HG02973 (cell line): ENCODE measurements at regions not wholly inside any gene's neighbourhood (a gene's known extent, or its start where the extent isn't known, plus 50 kb on each side); places are given as distances from the start of the nearest gene placed in this dataset.

ENCODE experiments used
- ATAC-seq: cut with Tn5 transposase; IDR thresholded peaks from one replicate; pipeline ENCODE4 v1.9.1; 2021; ENCODE audit warnings: moderate library complexity; ENCODE audit not compliant: unreplicated experiment

- no peak for ATAC-seq
These were observed 444.8 kb downstream of the MAFB start for GRCh38 chr20:40244286-40244685.

GRCh38 chr20:40241596-40242343 lies 447.3 kb downstream of the MAFB start:
- no peak for ATAC-seq

- no peak for ATAC-seq
These were observed 450.5 kb downstream of the MAFB start for GRCh38 chr20:40238511-40238910.

- ATAC-seq: no peak
These were observed 454.4 kb downstream of the MAFB start for GRCh38 chr20:40234593-40234992.

- ATAC-seq: no peak
These were observed 455.6 kb downstream of the MAFB start for GRCh38 chr20:40233406-40233805.

- no peak for ATAC-seq
These were observed 456.3 kb downstream of the MAFB start for GRCh38 chr20:40232756-40233155.

- no peak for ATAC-seq
These were observed 456.8 kb downstream of the MAFB start for GRCh38 chr20:40232273-40232672.

GRCh38 chr20:40230486-40230885 lies 458.6 kb downstream of the MAFB start:
- no peak for ATAC-seq

GRCh38 chr20:40225596-40225995 lies 463.4 kb downstream of the MAFB start:
- ATAC-seq: no peak

- no peak for ATAC-seq
These were observed 465.2 kb downstream of the MAFB start for GRCh38 chr20:40223810-40224209.

GRCh38 chr20:40218971-40219370 lies 470.1 kb downstream of the MAFB start:
- ATAC-seq: no peak

- ATAC-seq: no peak
These were observed 470.6 kb downstream of the MAFB start for GRCh38 chr20:40218316-40218969.

- ATAC-seq: no peak
These were observed 481.4 kb downstream of the MAFB start for GRCh38 chr20:40207655-40208054.

GRCh38 chr20:40205971-40206370 lies 483.1 kb downstream of the MAFB start:
- ATAC-seq: no peak

- no peak for ATAC-seq
These were observed 486.0 kb downstream of the MAFB start for GRCh38 chr20:40203032-40203431.

- ATAC-seq: no peak
These were observed 491.3 kb downstream of the MAFB start for GRCh38 chr20:40197691-40198090.

GRCh38 chr20:40196846-40197436 lies 492.1 kb downstream of the MAFB start:
- no peak for ATAC-seq

GRCh38 chr20:40195742-40196141 lies 493.3 kb downstream of the MAFB start:
- ATAC-seq: no peak

GRCh38 chr20:40192529-40192928 lies 496.5 kb downstream of the MAFB start:
- ATAC-seq: no peak

- ATAC-seq: no peak
These were observed 497.0 kb downstream of the MAFB start for GRCh38 chr20:40192081-40192480.

GRCh38 chr20:40191573-40191972 lies 497.5 kb downstream of the MAFB start:
- ATAC-seq: no peak

GRCh38 chr20:40189621-40190020 lies 499.4 kb downstream of the MAFB start:
- ATAC-seq: no peak
